ENCODE measurements at regions not wholly inside any gene's neighbourhood (a gene's known extent, or its start where the extent isn't known, plus 50 kb on each side); places are given as distances from the start of the nearest gene placed in this dataset.

- TF ChIP-seq CTCF (IDR thresholded peaks at IDR 0.05) = no peak
- no peak for TF ChIP-seq POLR2A (IDR thresholded peaks at IDR 0.05)
Observed at GRCh38 chr18:55013086-55013485, 53.8 kb upstream of the CCDC68 start.

Data from body of pancreas (tissue), 4 donors.